CD8-positive, alpha-beta memory T cell (primary cell): ENCODE measurements at regions not wholly inside any gene's neighbourhood (a gene's known extent, or its start where the extent isn't known, plus 50 kb on each side); places are given as distances from the start of the nearest gene placed in this dataset.

Experiments
- CTCF ChIA-PET: fragments of 350-600 bp; sonication (Branson Sonifier 250); formaldehyde crosslinking; loops from one replicate; lab custom pipeline; 2021; ENCODE audit warnings: antibody characterized with exemption; lab: Charles Lee
- POLR2A ChIA-PET: fragments of 350-600 bp; sonication (Branson Sonifier 250); formaldehyde crosslinking; loops from one replicate; lab custom pipeline; 2021; ENCODE audit warnings: antibody characterized with exemption; lab: Charles Lee
- DNase-seq, 5 donors: peaks; one replicate each; pipeline versions ENCODE4 v3.0.0 to v3.0.0-alpha.2; 2020 to 2022; ENCODE audit warnings: mixed read lengths in 1 of 5
- H3K27ac ChIP-seq: one replicate; pipeline ENCODE4 v1.7.0; 2013; ENCODE audit warnings: low read depth, mild to moderate bottlenecking, low read length, moderate library complexity
- H3K27me3 ChIP-seq: 2 replicates; pipeline ENCODE4 v1.7.0; 2013; ENCODE audit warnings: low read length, mild to moderate bottlenecking; ENCODE audit not compliant: insufficient read depth, poor library complexity, severe bottlenecking
- H3K36me3 ChIP-seq: 2 replicates; pipeline ENCODE4 v1.7.0; 2013; ENCODE audit warnings: mild to moderate bottlenecking, low read length, moderate library complexity; ENCODE audit not compliant: insufficient read depth
- H3K4me1 ChIP-seq: 2 replicates; pipeline ENCODE4 v1.7.0; 2013; ENCODE audit warnings: mild to moderate bottlenecking, low read length, moderate library complexity; ENCODE audit not compliant: insufficient read depth
- H3K4me3 ChIP-seq: 2 replicates; pipeline ENCODE4 v1.7.0; 2013; ENCODE audit warnings: mild to moderate bottlenecking, low read length
- H3K9me3 ChIP-seq: 2 replicates; pipeline ENCODE4 v1.7.0; 2013; ENCODE audit warnings: mild to moderate bottlenecking, low read length
- H3K27ac Mint-ChIP-seq, 8 donors: one replicate each; pipeline ENCODE4 v1.8.0; 2020 to 2021; ENCODE audit warnings: mixed read lengths in 8 of 8, mild to moderate bottlenecking in 6 of 8, inconsistent platforms in 3 of 8, moderate library complexity in 3 of 8
- H3K27me3 Mint-ChIP-seq, 2 donors: one replicate each; pipeline ENCODE4 v1.8.0; 2020 to 2021; ENCODE audit warnings: mixed read lengths in 2 of 2, mild to moderate bottlenecking in 1 of 2, moderate library complexity in 1 of 2
- H3K36me3 Mint-ChIP-seq, 3 donors: one replicate each; pipeline ENCODE4 v1.8.0; 2020 to 2021; ENCODE audit warnings: mixed read lengths in 3 of 3, inconsistent platforms in 1 of 3, mild to moderate bottlenecking in 1 of 3
- H3K4me1 Mint-ChIP-seq, 3 donors: one replicate each; pipeline ENCODE4 v1.8.0; 2020 to 2021; ENCODE audit warnings: mixed read lengths in 3 of 3, inconsistent platforms in 1 of 3, mild to moderate bottlenecking in 1 of 3
- H3K4me3 Mint-ChIP-seq, 7 donors: one replicate each; pipeline ENCODE4 v1.8.0; 2020 to 2021; ENCODE audit warnings: mixed read lengths in 7 of 7, mild to moderate bottlenecking in 6 of 7, moderate library complexity in 4 of 7, inconsistent platforms in 2 of 7
- H3K9me3 Mint-ChIP-seq, 5 donors: one replicate each; pipeline ENCODE4 v1.8.0; 2020 to 2022; ENCODE audit warnings: mixed read lengths in 5 of 5, mild to moderate bottlenecking in 3 of 5, moderate library complexity in 2 of 5, inconsistent platforms in 1 of 5

- no peaks in the 10 kb centered on the region for H3K27me3 Mint-ChIP-seq
- H3K4me1 Mint-ChIP-seq, result no peaks in the 10 kb centered on the region
- H3K27ac Mint-ChIP-seq, result no peak overlapping the region
- no peaks in the 10 kb centered on the region for H3K4me1 ChIP-seq
- no peaks in the 10 kb centered on the region for H3K27me3 ChIP-seq
- DNase-seq, result no peak
- no peak overlapping the region for H3K27ac ChIP-seq
- no peaks in the 10 kb centered on the region for H3K9me3 ChIP-seq
- no peaks in the 10 kb centered on the region for H3K36me3 ChIP-seq
- H3K9me3 Mint-ChIP-seq, result peaks cover 0 to 18% (median 2%) of the 10 kb centered on the region in 5 donors
- H3K36me3 Mint-ChIP-seq, result no peaks in the 10 kb centered on the region
- CTCF ChIA-PET, result no interaction called here
- H3K4me3 Mint-ChIP-seq, result no peak overlapping the region
- no peak overlapping the region for H3K4me3 ChIP-seq
- POLR2A ChIA-PET, result no interaction called here
Observed at GRCh38 chr2:146252119-146252518, 1592.7 kb upstream of the ACVR2A start.

- Mint-ChIP-seq H3K36me3 (no peaks in the 10 kb centered on the region), H3K27me3 (no peaks in the 10 kb centered on the region), H3K4me1 (no peaks in the 10 kb centered on the region), H3K4me3 (no peak overlapping the region), H3K27ac (no peak overlapping the region), H3K9me3 (peaks cover 0 to 20% (median 2%) of the 10 kb centered on the region in 5 donors)
- H3K9me3 ChIP-seq, result no peaks in the 10 kb centered on the region
- no peaks in the 10 kb centered on the region for H3K4me1 ChIP-seq
- H3K4me3 ChIP-seq, result no peak overlapping the region
- H3K27ac ChIP-seq, result no peak overlapping the region
- DNase-seq, result no peak
- H3K36me3 ChIP-seq, result no peaks in the 10 kb centered on the region
- CTCF ChIA-PET, result no interaction called here
- no peaks in the 10 kb centered on the region for H3K27me3 ChIP-seq
- POLR2A ChIA-PET, result no interaction called here
Observed at GRCh38 chr2:146251328-146251727, 1593.5 kb upstream of the ACVR2A start.

- no peak for DNase-seq
- Histone ChIP-seq H3K4me1 (no peaks in the 10 kb centered on the region), H3K9me3 (no peaks in the 10 kb centered on the region), H3K36me3 (no peaks in the 10 kb centered on the region), H3K27ac (no peak overlapping the region), H3K4me3 (no peak overlapping the region), H3K27me3 (no peaks in the 10 kb centered on the region)
- no peaks in the 10 kb centered on the region for H3K4me1 Mint-ChIP-seq
- no peak overlapping the region for H3K27ac Mint-ChIP-seq
- no peak overlapping the region for H3K4me3 Mint-ChIP-seq
- no peaks in the 10 kb centered on the region for H3K36me3 Mint-ChIP-seq
- POLR2A ChIA-PET, result no interaction called here
- H3K27me3 Mint-ChIP-seq, result no peaks in the 10 kb centered on the region
- H3K9me3 Mint-ChIP-seq, result peaks cover 0 to 25% (median 2%) of the 10 kb centered on the region in 5 donors
- CTCF ChIA-PET, result no interaction called here
Observed at GRCh38 chr2:146246736-146247523, 1597.9 kb upstream of the ACVR2A start.

- H3K9me3 ChIP-seq, result no peaks in the 10 kb centered on the region
- H3K27me3 ChIP-seq, result no peaks in the 10 kb centered on the region
- no peaks in the 10 kb centered on the region for H3K4me1 ChIP-seq
- peaks cover 0 to 28% (median 2%) of the 10 kb centered on the region in 5 donors for H3K9me3 Mint-ChIP-seq
- no peak overlapping the region for H3K27ac ChIP-seq
- no peak overlapping the region for H3K27ac Mint-ChIP-seq
- H3K27me3 Mint-ChIP-seq, result no peaks in the 10 kb centered on the region
- no peak overlapping the region for H3K4me3 Mint-ChIP-seq
- H3K36me3 Mint-ChIP-seq, result no peaks in the 10 kb centered on the region
- no peak for DNase-seq
- ChIA-PET CTCF (no interaction called here), POLR2A (no interaction called here)
- H3K4me1 Mint-ChIP-seq, result no peaks in the 10 kb centered on the region
- no peaks in the 10 kb centered on the region for H3K36me3 ChIP-seq
- H3K4me3 ChIP-seq, result no peak overlapping the region
Observed at GRCh38 chr2:146246002-146246735, 1598.7 kb upstream of the ACVR2A start.

GRCh38 chr2:146244830-146245229 lies 1600.0 kb upstream of the ACVR2A start:
- H3K9me3 ChIP-seq, result no peaks in the 10 kb centered on the region
- DNase-seq, result no peak
- H3K4me3 ChIP-seq, result no peak overlapping the region
- H3K9me3 Mint-ChIP-seq, result peaks cover 0 to 25% (median 2%) of the 10 kb centered on the region in 5 donors
- CTCF ChIA-PET, result no interaction called here
- H3K36me3 Mint-ChIP-seq, result no peaks in the 10 kb centered on the region
- no peak overlapping the region for H3K27ac ChIP-seq
- no peaks in the 10 kb centered on the region for H3K4me1 ChIP-seq
- POLR2A ChIA-PET, result no interaction called here
- H3K36me3 ChIP-seq, result no peaks in the 10 kb centered on the region
- no peak overlapping the region for H3K4me3 Mint-ChIP-seq
- no peaks in the 10 kb centered on the region for H3K27me3 ChIP-seq
- H3K4me1 Mint-ChIP-seq, result no peaks in the 10 kb centered on the region
- no peaks in the 10 kb centered on the region for H3K27me3 Mint-ChIP-seq
- H3K27ac Mint-ChIP-seq, result no peak overlapping the region

- ChIA-PET CTCF (no interaction called here), POLR2A (no interaction called here)
- H3K27me3 ChIP-seq, result no peaks in the 10 kb centered on the region
- no peaks in the 10 kb centered on the region for H3K36me3 Mint-ChIP-seq
- H3K27ac Mint-ChIP-seq, result no peak overlapping the region
- peaks cover 0 to 25% (median 2%) of the 10 kb centered on the region in 5 donors for H3K9me3 Mint-ChIP-seq
- H3K27ac ChIP-seq, result no peak overlapping the region
- no peak for DNase-seq
- no peaks in the 10 kb centered on the region for H3K27me3 Mint-ChIP-seq
- H3K36me3 ChIP-seq, result no peaks in the 10 kb centered on the region
- H3K9me3 ChIP-seq, result no peaks in the 10 kb centered on the region
- no peaks in the 10 kb centered on the region for H3K4me1 Mint-ChIP-seq
- H3K4me3 Mint-ChIP-seq, result no peak overlapping the region
- no peak overlapping the region for H3K4me3 ChIP-seq
- H3K4me1 ChIP-seq, result no peaks in the 10 kb centered on the region
Observed at GRCh38 chr2:146244131-146244530, 1600.7 kb upstream of the ACVR2A start.

GRCh38 chr2:146241023-146241422 lies 1603.8 kb upstream of the ACVR2A start:
- ChIA-PET POLR2A (no interaction called here), CTCF (no interaction called here)
- no peak overlapping the region for H3K27ac ChIP-seq
- Mint-ChIP-seq H3K9me3 (peaks cover 0 to 11% (median 0%) of the 10 kb centered on the region in 5 donors), H3K27me3 (no peaks in the 10 kb centered on the region), H3K4me1 (no peaks in the 10 kb centered on the region), H3K27ac (no peak overlapping the region), H3K36me3 (no peaks in the 10 kb centered on the region), H3K4me3 (no peak overlapping the region)
- no peak for DNase-seq
- no peaks in the 10 kb centered on the region for H3K4me1 ChIP-seq
- no peaks in the 10 kb centered on the region for H3K27me3 ChIP-seq
- H3K4me3 ChIP-seq, result no peak overlapping the region
- H3K36me3 ChIP-seq, result no peaks in the 10 kb centered on the region
- H3K9me3 ChIP-seq, result no peaks in the 10 kb centered on the region

- H3K27me3 Mint-ChIP-seq, result no peaks in the 10 kb centered on the region
- no peak overlapping the region for H3K27ac ChIP-seq
- no peaks in the 10 kb centered on the region for H3K36me3 Mint-ChIP-seq
- H3K27ac Mint-ChIP-seq, result no peak overlapping the region
- no peaks in the 10 kb centered on the region for H3K4me1 Mint-ChIP-seq
- H3K4me3 Mint-ChIP-seq, result no peak overlapping the region
- ChIA-PET CTCF (no interaction called here), POLR2A (no interaction called here)
- H3K9me3 Mint-ChIP-seq, result peaks cover 0 to 12% (median 0%) of the 10 kb centered on the region in 5 donors
- H3K36me3 ChIP-seq, result no peaks in the 10 kb centered on the region
- no peak overlapping the region for H3K4me3 ChIP-seq
- H3K4me1 ChIP-seq, result no peaks in the 10 kb centered on the region
- H3K27me3 ChIP-seq, result no peaks in the 10 kb centered on the region
- no peaks in the 10 kb centered on the region for H3K9me3 ChIP-seq
- no peak for DNase-seq
Observed at GRCh38 chr2:146240391-146240790, 1604.4 kb upstream of the ACVR2A start.
